Thyroid gland (tissue), 4 donors: ENCODE measurements at regions not wholly inside any gene's neighbourhood (a gene's known extent, or its start where the extent isn't known, plus 50 kb on each side); places are given as distances from the start of the nearest gene placed in this dataset.

ENCODE experiments used
- POLR2A ChIP-seq, 2 donors: fragments of 450-650 bp; IDR thresholded peaks; one replicate each; pipeline ENCODE4 v1.6.1; 2017; ENCODE audit warnings: antibody characterized with exemption in 2 of 2, mild to moderate bottlenecking in 2 of 2, moderate library complexity in 1 of 2
- TF ChIP-seq, protein P1 (sequence below), 6 experiments: fragments of 200-600 bp in 3 of 6; fragments of 450-650 bp in 3 of 6; sonication (generic) in 3 of 6; IDR thresholded peaks; one replicate each; pipeline ENCODE4 v1.5.1; 2016 to 2019; ENCODE audit warnings: antibody characterized with exemption in 6 of 6, mild to moderate bottlenecking in 2 of 6, inconsistent platforms in 1 of 6, moderate library complexity in 1 of 6

DNA sequence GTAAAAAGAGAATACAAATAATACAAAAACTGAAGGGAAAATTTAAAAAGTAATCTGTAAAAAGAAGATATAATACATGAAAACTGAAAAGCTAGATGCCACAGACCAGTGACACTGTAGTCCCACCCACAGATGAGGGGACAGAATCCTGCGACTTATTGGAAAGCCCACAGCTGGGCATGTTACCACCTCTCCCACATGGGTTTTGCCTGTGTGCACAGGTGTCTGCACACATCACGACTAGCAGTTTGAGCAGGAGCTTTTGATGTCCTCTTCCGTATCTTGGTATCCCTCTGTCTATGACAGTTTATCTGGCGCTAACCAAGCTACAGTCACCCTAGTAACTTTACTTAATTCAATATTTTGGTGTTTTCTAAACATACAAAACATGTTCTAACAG lies 291.1 kb upstream of the EXOC2 start:
- TF ChIP-seq, protein P1, sequence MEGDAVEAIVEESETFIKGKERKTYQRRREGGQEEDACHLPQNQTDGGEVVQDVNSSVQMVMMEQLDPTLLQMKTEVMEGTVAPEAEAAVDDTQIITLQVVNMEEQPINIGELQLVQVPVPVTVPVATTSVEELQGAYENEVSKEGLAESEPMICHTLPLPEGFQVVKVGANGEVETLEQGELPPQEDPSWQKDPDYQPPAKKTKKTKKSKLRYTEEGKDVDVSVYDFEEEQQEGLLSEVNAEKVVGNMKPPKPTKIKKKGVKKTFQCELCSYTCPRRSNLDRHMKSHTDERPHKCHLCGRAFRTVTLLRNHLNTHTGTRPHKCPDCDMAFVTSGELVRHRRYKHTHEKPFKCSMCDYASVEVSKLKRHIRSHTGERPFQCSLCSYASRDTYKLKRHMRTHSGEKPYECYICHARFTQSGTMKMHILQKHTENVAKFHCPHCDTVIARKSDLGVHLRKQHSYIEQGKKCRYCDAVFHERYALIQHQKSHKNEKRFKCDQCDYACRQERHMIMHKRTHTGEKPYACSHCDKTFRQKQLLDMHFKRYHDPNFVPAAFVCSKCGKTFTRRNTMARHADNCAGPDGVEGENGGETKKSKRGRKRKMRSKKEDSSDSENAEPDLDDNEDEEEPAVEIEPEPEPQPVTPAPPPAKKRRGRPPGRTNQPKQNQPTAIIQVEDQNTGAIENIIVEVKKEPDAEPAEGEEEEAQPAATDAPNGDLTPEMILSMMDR (IDR thresholded peaks at IDR 0.05), result no peak
- TF ChIP-seq POLR2A (IDR thresholded peaks at IDR 0.05), result no peak
